ENCODE measurements at regions not wholly inside any gene's neighbourhood (a gene's known extent, or its start where the extent isn't known, plus 50 kb on each side); places are given as distances from the start of the nearest gene placed in this dataset.

- intact Hi-C loops (cut with DNase I; ENCODE audit: low total_unique reads), result no loop called here
- Histone ChIP-seq H3K36me3 (no peaks in the 10 kb centered on the region), H3K4me1 (no peaks in the 10 kb centered on the region), H3K27me3 (replicated peaks in 1 of 7) (peaks cover 0 to 7% (median 0%) of the 10 kb centered on the region in 7 donors), H3K4me3 (no peak overlapping the region), H3K9me3 (peaks cover 0 to 16% (median 0%) of the 10 kb centered on the region in 8 donors), H3K27ac (no peak overlapping the region)
- TF ChIP-seq CTCF (IDR thresholded peaks at IDR 0.05 in 8 of 11, conservative IDR thresholded peaks at IDR 0.05 in 3 of 11), result no peak
- no peak for TF ChIP-seq POLR2AphosphoS5 (IDR thresholded peaks at IDR 0.05)
- TF ChIP-seq POLR2A (IDR thresholded peaks at IDR 0.05), result no peak
- 70 to 80% (median 73%) methylated on average over 17 of the region's 17 CpGs for WGBS, 5 donors
- DNase-seq, result no peak
Observed at GRCh38 chrX:1894740-1895139, 279.9 kb downstream of the ASMT start.

GRCh38 chrX:1895583-1895982, 280.7 kb downstream of the ASMT start:
- intact Hi-C loops (cut with DNase I; ENCODE audit: low total_unique reads), result no loop called here
- Histone ChIP-seq H3K36me3 (no peaks in the 10 kb centered on the region), H3K27me3 (replicated peaks in 1 of 7) (peaks cover 0 to 7% (median 0%) of the 10 kb centered on the region in 7 donors), H3K27ac (no peak overlapping the region), H3K4me1 (no peaks in the 10 kb centered on the region), H3K9me3 (peaks cover 0 to 16% (median 0%) of the 10 kb centered on the region in 8 donors), H3K4me3 (no peak overlapping the region)
- TF ChIP-seq POLR2AphosphoS5 (IDR thresholded peaks at IDR 0.05), result no peak
- no peak for TF ChIP-seq POLR2A (IDR thresholded peaks at IDR 0.05)
- TF ChIP-seq CTCF (IDR thresholded peaks at IDR 0.05 in 8 of 11, conservative IDR thresholded peaks at IDR 0.05 in 3 of 11), result no peak
- no peak for DNase-seq

- no peaks in the 10 kb centered on the region for H3K36me3 ChIP-seq
- 73 to 90% (median 78%) methylated on average over 8 to 12 of the region's 12 CpGs for WGBS, 5 donors
- H3K4me1 ChIP-seq, result no peaks in the 10 kb centered on the region
- peaks cover 0 to 3% (median 0%) of the 10 kb centered on the region in 8 donors for H3K9me3 ChIP-seq
- DNase-seq, result no peak
- intact Hi-C loops (cut with DNase I; ENCODE audit: low total_unique reads), result no loop called here
- no peak overlapping the region for H3K4me3 ChIP-seq
- TF ChIP-seq POLR2A (IDR thresholded peaks at IDR 0.05) (no peak), CTCF (IDR thresholded peaks at IDR 0.05 in 8 of 11, conservative IDR thresholded peaks at IDR 0.05 in 3 of 11) (no peak), POLR2AphosphoS5 (IDR thresholded peaks at IDR 0.05) (no peak)
- no peak overlapping the region for H3K27ac ChIP-seq
- H3K27me3 ChIP-seq (replicated peaks in 1 of 7), result peaks cover 0 to 24% (median 0%) of the 10 kb centered on the region in 7 donors
Observed at GRCh38 chrX:1899841-1900240, 285.0 kb downstream of the ASMT start.

DNA sequence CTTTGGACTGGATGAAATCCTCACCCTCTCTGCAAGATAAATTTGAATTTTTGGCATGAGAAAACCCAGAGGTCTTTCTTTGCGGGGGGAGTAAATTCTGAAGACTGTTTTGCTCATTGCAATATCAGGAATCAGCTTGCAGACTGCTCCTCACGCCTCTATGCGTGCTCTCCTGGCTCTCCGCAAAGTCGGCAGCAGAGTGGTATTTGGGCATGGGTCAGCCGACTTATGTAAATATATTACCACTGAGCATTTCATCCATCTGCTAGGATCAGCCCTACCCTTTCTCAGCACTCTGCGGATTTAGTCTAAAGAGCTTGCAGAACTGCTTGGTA, 288.0 kb downstream of the ASMT start:
- H3K27me3 ChIP-seq (replicated peaks in 1 of 7), result peaks cover 0 to 28% (median 0%) of the 10 kb centered on the region in 7 donors
- no peak overlapping the region for H3K27ac ChIP-seq
- intact Hi-C loops (cut with DNase I; ENCODE audit: low total_unique reads), result no loop called here
- DNase-seq, result no peak
- 76 to 85% (median 77%) methylated on average over 7 of the region's 7 CpGs for WGBS, 5 donors
- no peak overlapping the region for H3K4me3 ChIP-seq
- H3K9me3 ChIP-seq, result peaks cover 0 to 28% (median 18%) of the 10 kb centered on the region in 8 donors
- no peaks in the 10 kb centered on the region for H3K4me1 ChIP-seq
- H3K36me3 ChIP-seq, result no peaks in the 10 kb centered on the region
- no peak for TF ChIP-seq POLR2A (IDR thresholded peaks at IDR 0.05)
- no peak for TF ChIP-seq POLR2AphosphoS5 (IDR thresholded peaks at IDR 0.05)
- TF ChIP-seq CTCF (IDR thresholded peaks at IDR 0.05 in 8 of 11, conservative IDR thresholded peaks at IDR 0.05 in 3 of 11), result no peak

Measured in spleen (tissue), 11 donors.